DND-41 (cell line): ENCODE measurements at regions not wholly inside any gene's neighbourhood (a gene's known extent, or its start where the extent isn't known, plus 50 kb on each side); places are given as distances from the start of the nearest gene placed in this dataset.

Source experiments
- ATAC-seq: fragments of 200-7000 bp; cut with Tn5 transposase; 3 replicates; pipeline ENCODE4 v1.9.1; 2021; ENCODE audit warnings: low read depth; ENCODE audit not compliant: insufficient read depth
- DNase-seq: peaks from one replicate; pipeline ENCODE4 v3.0.0-alpha.2; 2020
- H2AFZ ChIP-seq: 2 replicates; pipeline ENCODE4 v1.6.0; 2012; ENCODE audit warnings: low read depth, low read length
- H3K27ac ChIP-seq: 2 replicates; pipeline ENCODE4 v1.5.1; 2012; ENCODE audit warnings: low read length, inconsistent platforms
- H3K27me3 ChIP-seq: fragments of 200-600 bp; sonication (generic); 2 replicates; pipeline ENCODE4 v1.6.0; 2012; ENCODE audit warnings: low read length, mild to moderate bottlenecking, inconsistent platforms; ENCODE audit not compliant: insufficient read depth, poor library complexity
- H3K36me3 ChIP-seq: 2 replicates; pipeline ENCODE4 v1.5.1; 2012; ENCODE audit warnings: low read length, inconsistent platforms; ENCODE audit not compliant: insufficient read depth
- H3K4me1 ChIP-seq: 2 replicates; pipeline ENCODE4 v1.5.1; 2012; ENCODE audit warnings: mild to moderate bottlenecking, low read length; ENCODE audit not compliant: insufficient read depth
- H3K4me2 ChIP-seq: 2 replicates; pipeline ENCODE4 v1.6.0; 2012; ENCODE audit warnings: mild to moderate bottlenecking, moderate library complexity, low read length, inconsistent platforms; ENCODE audit not compliant: insufficient read depth
- H3K4me3 ChIP-seq, 2 experiments: fragments of 200-600 bp in 1 of 2; shearing (Covaris generic) in 1 of 2; 2 replicates each; pipeline ENCODE4 v1.5.1; 2012 to 2016; ENCODE audit warnings: inconsistent platforms in 2 of 2, low read length in 2 of 2, mild to moderate bottlenecking in 2 of 2, low read depth in 1 of 2, moderate library complexity in 1 of 2
- H3K79me2 ChIP-seq: 2 replicates; pipeline ENCODE4 v1.6.0; 2012; ENCODE audit warnings: low read length, inconsistent platforms; ENCODE audit not compliant: insufficient read depth
- H3K9ac ChIP-seq: 2 replicates; pipeline ENCODE4 v1.6.0; 2012; ENCODE audit warnings: low read depth, mild to moderate bottlenecking, inconsistent platforms, low read length, moderate library complexity
- H3K9me3 ChIP-seq: 2 replicates; pipeline ENCODE4 v1.5.1; 2012; ENCODE audit warnings: low read length, moderate library complexity, mild to moderate bottlenecking, inconsistent platforms; ENCODE audit not compliant: insufficient read depth, severe bottlenecking
- H4K20me1 ChIP-seq: 2 replicates; pipeline ENCODE4 v1.6.0; 2012; ENCODE audit warnings: low read length; ENCODE audit not compliant: insufficient read depth
- CTCF ChIP-seq: IDR thresholded peaks from 2 replicates; pipeline ENCODE4 v1.5.1; 2012; ENCODE audit warnings: borderline replicate concordance, low read length, moderate library complexity, mild to moderate bottlenecking; ENCODE audit not compliant: poor library complexity, severe bottlenecking; ENCODE audit errors: extremely low read depth
- EZH2 ChIP-seq: IDR thresholded peaks from 3 replicates; pipeline ENCODE4 v1.6.1; 2012; ENCODE audit warnings: borderline replicate concordance, low read depth, mild to moderate bottlenecking, moderate library complexity, low read length, inconsistent platforms; ENCODE audit not compliant: severe bottlenecking

DNA sequence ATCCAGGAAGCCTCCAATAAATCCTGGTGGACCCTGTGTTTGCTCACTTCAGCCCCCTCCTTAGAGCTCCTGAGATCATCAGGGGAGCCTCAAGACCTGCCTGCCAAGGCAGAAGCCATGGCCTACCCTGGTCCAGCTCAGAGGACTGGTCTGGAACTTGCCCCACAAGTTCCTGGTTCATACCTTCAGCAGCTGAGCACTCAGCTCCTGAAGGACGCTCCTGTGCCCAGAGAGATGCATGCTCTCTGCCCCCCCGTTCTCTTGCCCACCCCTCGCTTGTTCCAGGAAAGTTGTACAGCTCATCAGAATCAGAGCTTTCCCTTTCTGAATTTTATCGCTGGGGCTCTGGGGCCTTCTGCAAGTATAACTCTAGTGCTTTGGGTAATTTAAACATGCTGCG is 210.5 kb upstream of the ISX start:
- no peaks in the 10 kb centered on the region for H4K20me1 ChIP-seq
- no peak overlapping the region for H3K9ac ChIP-seq
- H3K4me2 ChIP-seq, result no peak overlapping the region
- H3K27ac ChIP-seq, result no peak overlapping the region
- TF ChIP-seq EZH2, result no peak
- TF ChIP-seq CTCF, result no peak
- ATAC-seq (no peak), DNase-seq (no peak)
- no peaks in the 10 kb centered on the region for H3K79me2 ChIP-seq
- no peaks in the 10 kb centered on the region for H3K27me3 ChIP-seq
- no peaks in the 10 kb centered on the region for H3K36me3 ChIP-seq
- no peak overlapping the region for H2AFZ ChIP-seq
- H3K4me3 ChIP-seq, result no peak overlapping the region
- no peaks in the 10 kb centered on the region for H3K9me3 ChIP-seq
- no peaks in the 10 kb centered on the region for H3K4me1 ChIP-seq

- Histone ChIP-seq H3K9me3 (no peaks in the 10 kb centered on the region), H2AFZ (no peak overlapping the region), H3K36me3 (no peaks in the 10 kb centered on the region), H3K27me3 (no peaks in the 10 kb centered on the region), H3K4me2 (no peak overlapping the region), H3K27ac (no peak overlapping the region), H3K9ac (no peak overlapping the region), H3K4me3 (no peak overlapping the region), H3K79me2 (no peaks in the 10 kb centered on the region), H4K20me1 (no peaks in the 10 kb centered on the region), H3K4me1 (no peaks in the 10 kb centered on the region)
- ATAC-seq (no peak), DNase-seq (no peak)
- TF ChIP-seq CTCF, result no peak
These were observed 207.9 kb upstream of the ISX start for GRCh38 chr22:34858066-34858465.

GRCh38 chr22:34861787-34862186 is 204.2 kb upstream of the ISX start:
- Histone ChIP-seq H4K20me1 (no peaks in the 10 kb centered on the region), H3K36me3 (no peaks in the 10 kb centered on the region), H3K4me1 (no peaks in the 10 kb centered on the region), H3K27ac (no peak overlapping the region), H3K27me3 (no peaks in the 10 kb centered on the region), H3K79me2 (no peaks in the 10 kb centered on the region), H3K9me3 (no peaks in the 10 kb centered on the region), H2AFZ (no peak overlapping the region), H3K9ac (no peak overlapping the region), H3K4me2 (no peak overlapping the region), H3K4me3 (no peak overlapping the region)
- ATAC-seq, result no peak
- DNase-seq, result no peak
- TF ChIP-seq CTCF (no peak), EZH2 (no peak)

DNA sequence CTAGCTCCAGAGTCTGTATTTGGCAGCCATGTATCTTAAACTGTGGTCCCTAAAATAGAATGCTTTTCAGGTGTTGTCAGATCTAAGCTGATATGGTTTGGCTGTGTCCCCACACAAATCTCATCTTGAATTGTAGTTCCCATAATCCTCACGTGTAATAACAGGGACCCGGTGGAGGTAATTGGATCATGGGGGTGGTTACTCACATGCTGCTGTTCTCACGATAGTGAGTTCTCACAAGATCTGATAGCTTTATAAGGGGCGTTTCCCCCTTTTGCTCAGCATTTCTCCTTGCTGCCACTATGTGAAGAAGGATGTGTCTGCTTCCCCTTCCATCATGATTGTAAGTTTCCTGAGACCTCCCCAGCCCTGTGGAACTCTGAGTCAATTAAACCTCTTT is 199.9 kb upstream of the ISX start:
- Histone ChIP-seq H3K27ac (no peak overlapping the region), H4K20me1 (no peaks in the 10 kb centered on the region)
- ATAC-seq, result no peak

More for the DNA sequence above, 199.9 kb upstream of the ISX start:
- Histone ChIP-seq H3K4me1 (no peaks in the 10 kb centered on the region), H3K9ac (no peak overlapping the region), H3K27me3 (no peaks in the 10 kb centered on the region), H3K9me3 (no peaks in the 10 kb centered on the region), H3K4me3 (no peak overlapping the region), H2AFZ (no peak overlapping the region), H3K79me2 (no peaks in the 10 kb centered on the region), H3K36me3 (no peaks in the 10 kb centered on the region), H3K4me2 (no peak overlapping the region)
- TF ChIP-seq CTCF (no peak), EZH2 (no peak)
- no peak for DNase-seq
